IMR-90 (cell line): ENCODE measurements at regions not wholly inside any gene's neighbourhood (a gene's known extent, or its start where the extent isn't known, plus 50 kb on each side); places are given as distances from the start of the nearest gene placed in this dataset.

Source experiments
- ATAC-seq: fragments of 200-7000 bp; cut with Tn5 transposase; 2 replicates; pipeline ENCODE4 v1.9.1; 2020; ENCODE audit warnings: low read depth, mild to moderate bottlenecking, moderate library complexity
- BruUV-seq: library from RNA; stranded (reverse); fragments of 400-500 nt; replicated peaks from 2 replicates; lab custom pipeline; 2021; lab: Mats Ljungman, UMichigan
- CTCF ChIA-PET: fragments of 300-600 bp; formaldehyde crosslinking; extraction: SDS; loops from one replicate; lab custom pipeline; 2021; ENCODE audit warnings: antibody characterized with exemption; lab: Yijun Ruan, JAX
- POLR2A ChIA-PET: fragments of 300-600 bp; sonication (Branson Sonifier 250); formaldehyde crosslinking; loops from one replicate; lab custom pipeline; 2022; ENCODE audit warnings: antibody characterized with exemption; ENCODE audit not compliant: unreplicated experiment; lab: Charles Lee
- DNase-seq: peaks from one replicate; pipeline ENCODE4 v3.0.0; 2013
- H2AFZ ChIP-seq: replicated peaks from 2 replicates; pipeline ENCODE3; 2013; ENCODE audit warnings: low read length, mild to moderate bottlenecking; ENCODE audit not compliant: poor library complexity
- H2AK5ac ChIP-seq: 2 replicates; pipeline ENCODE4 v1.6.1; 2013; ENCODE audit warnings: low read depth, low read length, inconsistent platforms
- H2AK9ac ChIP-seq: replicated peaks from 2 replicates; pipeline ENCODE3; 2013; ENCODE audit warnings: mild to moderate bottlenecking, low read depth, low read length, moderate library complexity; ENCODE audit not compliant: poor library complexity
- H2BK120ac ChIP-seq: 2 replicates; pipeline ENCODE4 v1.6.1; 2013; ENCODE audit warnings: low read depth, low read length, inconsistent platforms
- H2BK15ac ChIP-seq: 3 replicates; pipeline ENCODE4 v1.6.1; 2013; ENCODE audit warnings: low read depth, low read length, inconsistent platforms
- H2BK20ac ChIP-seq: 2 replicates; pipeline ENCODE4 v1.6.1; 2013; ENCODE audit warnings: low read depth, mild to moderate bottlenecking, inconsistent platforms, low read length, moderate library complexity
- H2BK5ac ChIP-seq: 2 replicates; pipeline ENCODE4 v1.6.1; 2013; ENCODE audit warnings: mild to moderate bottlenecking, low read depth, low read length, inconsistent platforms; ENCODE audit not compliant: poor library complexity, severe bottlenecking
- H3K14ac ChIP-seq: replicated peaks from 2 replicates; pipeline ENCODE4 v1.6.1; 2013; ENCODE audit warnings: low read depth, low read length, inconsistent platforms
- H3K18ac ChIP-seq: 2 replicates; pipeline ENCODE4 v1.6.1; 2013; ENCODE audit warnings: low read depth, low read length, control low read depth
- H3K23ac ChIP-seq: 2 replicates; pipeline ENCODE4 v1.6.1; 2013; ENCODE audit warnings: low read depth, low read length, inconsistent platforms
- H3K27ac ChIP-seq: 2 replicates; pipeline ENCODE4 v1.5.1; 2013; ENCODE audit warnings: mild to moderate bottlenecking, control low read depth, low read length; ENCODE audit not compliant: insufficient read depth
- H3K27me3 ChIP-seq: 2 replicates; pipeline ENCODE4 v1.6.1; 2013; ENCODE audit warnings: low read length; ENCODE audit not compliant: control insufficient read depth, insufficient read depth
- H3K36me3 ChIP-seq: 2 replicates; pipeline ENCODE4 v1.6.1; 2013; ENCODE audit warnings: low read length, mixed read lengths; ENCODE audit not compliant: control insufficient read depth, insufficient read depth
- H3K4ac ChIP-seq: 2 replicates; pipeline ENCODE4 v1.6.1; 2013; ENCODE audit warnings: low read depth, low read length, inconsistent platforms
- H3K4me1 ChIP-seq: 2 replicates; pipeline ENCODE4 v1.6.1; 2013; ENCODE audit warnings: low read length, mixed read lengths; ENCODE audit not compliant: control insufficient read depth, insufficient read depth
- H3K4me2 ChIP-seq: 2 replicates; pipeline ENCODE4 v1.6.1; 2013; ENCODE audit warnings: low read depth, mild to moderate bottlenecking, control low read depth, low read length, moderate library complexity
- H3K4me3 ChIP-seq: 2 replicates; pipeline ENCODE4 v1.5.1; 2013; ENCODE audit warnings: low read depth, mild to moderate bottlenecking, control low read depth, low read length, moderate library complexity; ENCODE audit not compliant: insufficient read depth
- H3K56ac ChIP-seq: 2 replicates; pipeline ENCODE4 v1.6.1; 2013; ENCODE audit warnings: low read length, inconsistent platforms; ENCODE audit not compliant: insufficient read depth; ENCODE audit errors: extremely low read depth
- H3K79me1 ChIP-seq, 2 experiments: 2 replicates each; pipeline ENCODE4 v1.6.1; 2013; ENCODE audit warnings: low read length in 2 of 2, inconsistent platforms in 1 of 2, low read depth in 1 of 2
- H3K9ac ChIP-seq: 2 replicates; pipeline ENCODE4 v1.6.1; 2013; ENCODE audit warnings: low read depth, low read length, control low read depth
- H3K9me1 ChIP-seq: 2 replicates; pipeline ENCODE4 v1.6.1; 2013; ENCODE audit warnings: low read length, inconsistent platforms; ENCODE audit not compliant: insufficient read depth
- H3K9me3 ChIP-seq: 2 replicates; pipeline ENCODE4 v1.6.1; 2013; ENCODE audit warnings: low read length; ENCODE audit not compliant: control insufficient read depth, insufficient read depth
- H4K20me1 ChIP-seq: 2 replicates; pipeline ENCODE4 v1.6.1; 2013; ENCODE audit warnings: low read length, inconsistent platforms; ENCODE audit not compliant: insufficient read depth
- H4K5ac ChIP-seq: 2 replicates; pipeline ENCODE4 v1.6.1; 2013; ENCODE audit warnings: mild to moderate bottlenecking, low read depth, low read length, control low read depth
- H4K8ac ChIP-seq, 2 experiments: 2 replicates each; pipeline ENCODE4 v1.6.1; 2013; ENCODE audit warnings: low read depth in 2 of 2, low read length in 2 of 2, control low read depth in 1 of 2, inconsistent platforms in 1 of 2
- H4K91ac ChIP-seq: 2 replicates; pipeline ENCODE4 v1.6.1; 2013; ENCODE audit warnings: low read depth, low read length, inconsistent platforms; ENCODE audit not compliant: insufficient read depth
- BHLHE40 ChIP-seq: fragments of 150-350 bp; IDR thresholded peaks from 2 replicates; pipeline ENCODE4 v1.6.1; 2016; ENCODE audit warnings: mild to moderate bottlenecking, low read depth, low read length
- CEBPB ChIP-seq: IDR thresholded peaks from 2 replicates; pipeline ENCODE4 v1.6.1; 2012; ENCODE audit warnings: low read depth, low read length, improper control_type of control experiment
- CHD1 ChIP-seq: IDR thresholded peaks from 2 replicates; pipeline ENCODE4 v1.6.1; 2012; ENCODE audit warnings: low read depth, low read length, improper control_type of control experiment
- FOS ChIP-seq: fragments of 150-350 bp; IDR thresholded peaks from 2 replicates; pipeline ENCODE4 v1.6.1; 2016; ENCODE audit warnings: low read depth, low read length
- MAFK ChIP-seq: IDR thresholded peaks from 2 replicates; pipeline ENCODE4 v1.6.1; 2012; ENCODE audit warnings: low read depth, low read length, improper control_type of control experiment
- MAZ ChIP-seq: IDR thresholded peaks from 2 replicates; pipeline ENCODE4 v1.6.1; 2012; ENCODE audit warnings: low read depth, mild to moderate bottlenecking, low read length, improper control_type of control experiment, moderate library complexity, borderline replicate concordance
- MXI1 ChIP-seq: IDR thresholded peaks from 2 replicates; pipeline ENCODE4 v1.6.1; 2012; ENCODE audit warnings: low read depth, mild to moderate bottlenecking, low read length, moderate library complexity, borderline replicate concordance
- NFE2L2 ChIP-seq: fragments of 150-350 bp; IDR thresholded peaks from 2 replicates; pipeline ENCODE4 v1.6.1; 2016; ENCODE audit warnings: low read depth, mild to moderate bottlenecking, low read length
- POLR2A ChIP-seq: IDR thresholded peaks from 2 replicates; pipeline ENCODE4 v1.6.1; 2012; ENCODE audit warnings: mild to moderate bottlenecking, low read depth, low read length
- RAD21 ChIP-seq: IDR thresholded peaks from 2 replicates; pipeline ENCODE4 v1.6.1; 2012; ENCODE audit warnings: low read length, improper control_type of control experiment
- RCOR1 ChIP-seq: IDR thresholded peaks from 2 replicates; pipeline ENCODE4 v1.6.1; 2012; ENCODE audit warnings: mild to moderate bottlenecking, low read length, improper control_type of control experiment; ENCODE audit not compliant: insufficient replicate concordance
- SMC3 ChIP-seq: fragments of 150-350 bp; IDR thresholded peaks from 2 replicates; pipeline ENCODE4 v1.6.1; 2016; ENCODE audit warnings: low read depth, mild to moderate bottlenecking, antibody characterized with exemption, low read length, moderate library complexity
- WGBS, 2 experiments: methylation state at CpG; one replicate each; pipeline versions ENCODE4 v1.1.5 to v1.1.7; 2013; ENCODE audit warnings: missing lambda C conversion rate in 2 of 2; ENCODE audit not compliant: insufficient read length in 1 of 2; ENCODE audit errors: extremely low coverage in 2 of 2; 5-methylcytosine and 5-hydroxymethylcytosine counted together
- dilution Hi-C: fragments of 300-500 bp; cut with HindIII; formaldehyde crosslinking; loops from one replicate; pipeline ENCODE4 v1.14.3; 2018; ENCODE audit warnings: low sequenced_read_pairs; ENCODE audit not compliant: unreplicated experiment
- in situ Hi-C: fragments of 300-500 bp; cut with MboI; formaldehyde crosslinking; loops from 3 replicates; pipeline ENCODE4 v1.14.3; 2019; ENCODE audit warnings: low sequenced_read_pairs, inconsistent platforms, mixed read lengths
- intact Hi-C: fragments of 100-400 bp; cut with micrococcal nuclease; formaldehyde crosslinking; loops from 2 replicates; pipeline ENCODE4 v1.10.0; 2022
- TF ChIP-seq, protein P1 (sequence below): fragments of 150-350 bp; IDR thresholded peaks from 2 replicates; pipeline ENCODE4 v1.6.1; 2017; ENCODE audit warnings: mild to moderate bottlenecking, antibody characterized with exemption, low read length, low read depth
- TF ChIP-seq, protein P2 (sequence below): conservative IDR thresholded peaks from 2 replicates; pipeline ENCODE4 v1.5.1; 2012; ENCODE audit warnings: mild to moderate bottlenecking, low read depth, low read length, improper control_type of control experiment
- TF ChIP-seq, protein P3 (sequence below): fragments of 150-350 bp; IDR thresholded peaks from 2 replicates; pipeline ENCODE4 v1.6.1; 2016; ENCODE audit warnings: low read depth, mild to moderate bottlenecking, low read length, moderate library complexity, borderline replicate concordance

DNA sequence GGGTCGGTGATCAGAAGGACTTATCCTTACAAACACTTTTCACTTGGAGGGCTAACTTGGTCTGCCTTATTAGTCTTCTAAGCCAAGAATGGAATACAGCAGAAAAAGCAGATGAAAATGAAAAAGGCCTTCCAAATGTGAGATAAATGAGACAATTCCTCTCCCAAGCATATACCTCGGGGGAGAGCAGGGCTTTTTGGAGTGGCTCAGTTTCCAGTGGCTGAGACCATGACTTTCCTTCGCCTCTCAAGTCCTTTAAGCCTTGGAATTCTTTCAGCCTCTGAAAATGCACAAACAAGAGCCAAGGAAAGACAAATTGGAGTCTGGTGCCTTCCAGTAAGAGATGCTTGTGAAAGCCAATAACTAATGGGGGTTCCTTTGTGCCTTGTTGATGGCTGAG, 130.9 kb downstream of the DTWD1 start:
- ATAC-seq (no peak), DNase-seq (no peak)
- H3K27ac ChIP-seq: no peak overlapping the region
- H3K27me3 ChIP-seq: no peaks in the 10 kb centered on the region
- H4K8ac ChIP-seq: no peak overlapping the region
- no CpG with 5 or more reads among the region's 3 CpGs for WGBS, 2 experiments
- no peak overlapping the region for H3K4ac ChIP-seq
- H3K14ac ChIP-seq: no peak overlapping the region
- H3K4me2 ChIP-seq: no peak overlapping the region
- no peak overlapping the region for H2AFZ ChIP-seq
- no peak overlapping the region for H3K23ac ChIP-seq
- intact Hi-C loops (no loop called here), dilution Hi-C loops (no loop called here), in situ Hi-C loops (no loop called here)
- no peaks in the 10 kb centered on the region for H3K9me1 ChIP-seq
- CTCF ChIA-PET: no interaction called here
- no peak overlapping the region for H2BK20ac ChIP-seq
- TF ChIP-seq NFE2L2 (no peak), FOS (no peak), BHLHE40 (no peak), RCOR1 (no peak), MAFK (no peak), POLR2A (no peak), MAZ (no peak), MXI1 (no peak), CHD1 (no peak), CEBPB (no peak), SMC3 (no peak), RAD21 (no peak)
- TF ChIP-seq, protein P1, sequence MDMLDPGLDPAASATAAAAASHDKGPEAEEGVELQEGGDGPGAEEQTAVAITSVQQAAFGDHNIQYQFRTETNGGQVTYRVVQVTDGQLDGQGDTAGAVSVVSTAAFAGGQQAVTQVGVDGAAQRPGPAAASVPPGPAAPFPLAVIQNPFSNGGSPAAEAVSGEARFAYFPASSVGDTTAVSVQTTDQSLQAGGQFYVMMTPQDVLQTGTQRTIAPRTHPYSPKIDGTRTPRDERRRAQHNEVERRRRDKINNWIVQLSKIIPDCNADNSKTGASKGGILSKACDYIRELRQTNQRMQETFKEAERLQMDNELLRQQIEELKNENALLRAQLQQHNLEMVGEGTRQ: no peak
- TF ChIP-seq, protein P2, sequence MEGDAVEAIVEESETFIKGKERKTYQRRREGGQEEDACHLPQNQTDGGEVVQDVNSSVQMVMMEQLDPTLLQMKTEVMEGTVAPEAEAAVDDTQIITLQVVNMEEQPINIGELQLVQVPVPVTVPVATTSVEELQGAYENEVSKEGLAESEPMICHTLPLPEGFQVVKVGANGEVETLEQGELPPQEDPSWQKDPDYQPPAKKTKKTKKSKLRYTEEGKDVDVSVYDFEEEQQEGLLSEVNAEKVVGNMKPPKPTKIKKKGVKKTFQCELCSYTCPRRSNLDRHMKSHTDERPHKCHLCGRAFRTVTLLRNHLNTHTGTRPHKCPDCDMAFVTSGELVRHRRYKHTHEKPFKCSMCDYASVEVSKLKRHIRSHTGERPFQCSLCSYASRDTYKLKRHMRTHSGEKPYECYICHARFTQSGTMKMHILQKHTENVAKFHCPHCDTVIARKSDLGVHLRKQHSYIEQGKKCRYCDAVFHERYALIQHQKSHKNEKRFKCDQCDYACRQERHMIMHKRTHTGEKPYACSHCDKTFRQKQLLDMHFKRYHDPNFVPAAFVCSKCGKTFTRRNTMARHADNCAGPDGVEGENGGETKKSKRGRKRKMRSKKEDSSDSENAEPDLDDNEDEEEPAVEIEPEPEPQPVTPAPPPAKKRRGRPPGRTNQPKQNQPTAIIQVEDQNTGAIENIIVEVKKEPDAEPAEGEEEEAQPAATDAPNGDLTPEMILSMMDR: no peak
- TF ChIP-seq, protein P3, sequence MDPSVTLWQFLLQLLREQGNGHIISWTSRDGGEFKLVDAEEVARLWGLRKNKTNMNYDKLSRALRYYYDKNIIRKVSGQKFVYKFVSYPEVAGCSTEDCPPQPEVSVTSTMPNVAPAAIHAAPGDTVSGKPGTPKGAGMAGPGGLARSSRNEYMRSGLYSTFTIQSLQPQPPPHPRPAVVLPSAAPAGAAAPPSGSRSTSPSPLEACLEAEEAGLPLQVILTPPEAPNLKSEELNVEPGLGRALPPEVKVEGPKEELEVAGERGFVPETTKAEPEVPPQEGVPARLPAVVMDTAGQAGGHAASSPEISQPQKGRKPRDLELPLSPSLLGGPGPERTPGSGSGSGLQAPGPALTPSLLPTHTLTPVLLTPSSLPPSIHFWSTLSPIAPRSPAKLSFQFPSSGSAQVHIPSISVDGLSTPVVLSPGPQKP: no peak
- no peak overlapping the region for H2AK9ac ChIP-seq
- H3K36me3 ChIP-seq: no peaks in the 10 kb centered on the region
- no peaks in the 10 kb centered on the region for H3K4me1 ChIP-seq
- H3K4me3 ChIP-seq: no peak overlapping the region
- H2AK5ac ChIP-seq: no peak overlapping the region
- no TSS peak for BruUV-seq
- H2BK5ac ChIP-seq: no peak overlapping the region
- H3K9ac ChIP-seq: no peak overlapping the region
- H4K20me1 ChIP-seq: no peaks in the 10 kb centered on the region
- POLR2A ChIA-PET: no interaction called here
- no peak overlapping the region for H3K18ac ChIP-seq
- no peak overlapping the region for H2BK120ac ChIP-seq
- no peak overlapping the region for H4K91ac ChIP-seq
- no peak overlapping the region for H2BK15ac ChIP-seq
- H3K79me1 ChIP-seq: no peaks in the 10 kb centered on the region
- H4K5ac ChIP-seq: no peak overlapping the region
- H3K56ac ChIP-seq: no peak overlapping the region
- H3K9me3 ChIP-seq: no peaks in the 10 kb centered on the region
